ENCODE measurements at regions not wholly inside any gene's neighbourhood (a gene's known extent, or its start where the extent isn't known, plus 50 kb on each side); places are given as distances from the start of the nearest gene placed in this dataset.
"Not testable (repeated sequence)": the region's sequence is repeated elsewhere in the genome, so short reads cannot be mapped to it uniquely, and the experiment has no call there.

DNA sequence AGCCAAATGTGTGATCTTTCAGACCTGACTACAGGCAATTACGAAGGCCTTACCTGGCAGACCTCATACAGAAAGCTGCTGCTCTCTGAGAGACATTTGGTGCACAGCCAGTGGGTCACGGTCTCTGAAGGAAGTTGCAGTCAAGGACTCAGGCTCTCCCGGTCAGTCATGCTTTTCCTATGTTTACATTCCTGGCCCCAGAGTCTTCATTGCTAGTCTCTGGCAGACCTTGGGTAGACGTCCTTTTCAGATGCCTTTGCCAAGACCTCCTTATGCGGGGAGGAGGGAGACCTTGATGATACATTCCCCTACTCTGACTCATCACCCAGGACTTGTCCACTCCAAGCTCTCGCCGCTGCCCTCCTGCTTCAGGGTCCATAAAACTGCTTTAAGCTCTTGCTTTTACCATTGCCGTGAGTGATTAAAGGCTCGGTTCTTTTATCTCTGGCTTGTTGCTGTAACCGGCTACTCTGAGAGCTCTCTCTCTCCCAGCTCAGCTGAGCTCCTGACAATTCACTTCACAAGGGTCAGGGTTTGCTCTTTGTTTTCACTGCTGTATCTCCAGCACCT is 62.0 kb upstream of the SLC35F5 start:
- no peaks in the 10 kb centered on the region for H3K9me3 Mint-ChIP-seq
- no peak overlapping the region for H3K4me3 ChIP-seq
- TF ChIP-seq EZH2phosphoT487 (IDR thresholded peaks at IDR 0.05) = no peak
- TF ChIP-seq EZH2 (IDR thresholded peaks at IDR 0.05) = no peak
- TF ChIP-seq, protein P1, sequence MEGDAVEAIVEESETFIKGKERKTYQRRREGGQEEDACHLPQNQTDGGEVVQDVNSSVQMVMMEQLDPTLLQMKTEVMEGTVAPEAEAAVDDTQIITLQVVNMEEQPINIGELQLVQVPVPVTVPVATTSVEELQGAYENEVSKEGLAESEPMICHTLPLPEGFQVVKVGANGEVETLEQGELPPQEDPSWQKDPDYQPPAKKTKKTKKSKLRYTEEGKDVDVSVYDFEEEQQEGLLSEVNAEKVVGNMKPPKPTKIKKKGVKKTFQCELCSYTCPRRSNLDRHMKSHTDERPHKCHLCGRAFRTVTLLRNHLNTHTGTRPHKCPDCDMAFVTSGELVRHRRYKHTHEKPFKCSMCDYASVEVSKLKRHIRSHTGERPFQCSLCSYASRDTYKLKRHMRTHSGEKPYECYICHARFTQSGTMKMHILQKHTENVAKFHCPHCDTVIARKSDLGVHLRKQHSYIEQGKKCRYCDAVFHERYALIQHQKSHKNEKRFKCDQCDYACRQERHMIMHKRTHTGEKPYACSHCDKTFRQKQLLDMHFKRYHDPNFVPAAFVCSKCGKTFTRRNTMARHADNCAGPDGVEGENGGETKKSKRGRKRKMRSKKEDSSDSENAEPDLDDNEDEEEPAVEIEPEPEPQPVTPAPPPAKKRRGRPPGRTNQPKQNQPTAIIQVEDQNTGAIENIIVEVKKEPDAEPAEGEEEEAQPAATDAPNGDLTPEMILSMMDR (IDR thresholded peaks at IDR 0.05) = no peak
- peak overlapping the region; percentile 5 for H3K4me2 ChIP-seq
- no peak overlapping the region for H3K27ac ChIP-seq
- H3K9me3 ChIP-seq (ENCODE audit: low read depth) = no peaks in the 10 kb centered on the region
- peaks cover 16% of the 10 kb centered on the region for H3K4me1 Mint-ChIP-seq
- H3K27ac Mint-ChIP-seq = peak overlapping the region; percentile 81
- no peaks in the 10 kb centered on the region for H4K20me1 ChIP-seq (ENCODE audit: low read depth)
- H3K27me3 Mint-ChIP-seq (ENCODE audit: insufficient read depth, low read depth) = no peaks in the 10 kb centered on the region
- H3F3A ChIP-seq (ENCODE audit: low read depth) = peaks cover 4% of the 10 kb centered on the region
- H3K9ac ChIP-seq = no peak overlapping the region
- peak overlapping the region; percentile 85 for H2AFZ ChIP-seq (replicated peaks)
- no peaks in the 10 kb centered on the region for H3K27me3 ChIP-seq
- DNase-seq (ENCODE audit: low spot score) = peak; percentile 58
- H3K4me1 ChIP-seq = peaks cover 10% of the 10 kb centered on the region
- no peaks in the 10 kb centered on the region for H3K79me2 ChIP-seq (ENCODE audit: low read depth)
- H3K36me3 ChIP-seq = no peaks in the 10 kb centered on the region
- peak overlapping the region; percentile 69 for H3K4me3 Mint-ChIP-seq
- H3K36me3 Mint-ChIP-seq = no peaks in the 10 kb centered on the region

DNA sequence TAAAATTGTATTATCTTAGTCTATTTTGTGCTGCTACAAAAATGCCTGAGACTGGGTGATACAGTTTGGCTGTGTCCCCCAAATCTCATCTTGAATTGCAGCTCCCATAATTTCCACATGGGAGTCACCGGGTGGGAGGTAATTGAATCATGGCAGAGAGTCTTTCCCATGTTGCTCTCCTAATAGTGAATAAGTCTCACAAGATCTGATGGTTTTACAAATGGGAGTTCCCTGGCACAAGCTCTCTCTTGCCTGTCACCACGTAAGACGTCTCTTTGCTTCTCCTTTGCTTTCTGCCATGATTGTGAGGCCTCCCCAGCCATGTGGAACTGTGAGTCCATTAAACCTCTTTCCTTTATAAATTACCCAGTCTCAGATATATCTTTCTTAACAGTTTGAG is 57.0 kb upstream of the SLC35F5 start:
- H3K27ac ChIP-seq; H3K9me3 ChIP-seq (ENCODE audit: low read depth); H3K4me3 ChIP-seq; H4K20me1 ChIP-seq (ENCODE audit: low read depth); H3K36me3 Mint-ChIP-seq; H3K79me2 ChIP-seq (ENCODE audit: low read depth); H2AFZ ChIP-seq (replicated peaks); H3K4me2 ChIP-seq; H3K27me3 ChIP-seq; H3K27me3 Mint-ChIP-seq (ENCODE audit: insufficient read depth, low read depth); H3K4me3 Mint-ChIP-seq; H3F3A ChIP-seq (ENCODE audit: low read depth); DNase-seq (ENCODE audit: low spot score); H3K36me3 ChIP-seq; H3K9ac ChIP-seq; H3K4me1 ChIP-seq; H3K9me3 Mint-ChIP-seq: not testable (repeated sequence)
- Mint-ChIP-seq H3K27ac (peak overlapping the region; percentile 21), H3K4me1 (peaks cover 13% of the 10 kb centered on the region)

DNA sequence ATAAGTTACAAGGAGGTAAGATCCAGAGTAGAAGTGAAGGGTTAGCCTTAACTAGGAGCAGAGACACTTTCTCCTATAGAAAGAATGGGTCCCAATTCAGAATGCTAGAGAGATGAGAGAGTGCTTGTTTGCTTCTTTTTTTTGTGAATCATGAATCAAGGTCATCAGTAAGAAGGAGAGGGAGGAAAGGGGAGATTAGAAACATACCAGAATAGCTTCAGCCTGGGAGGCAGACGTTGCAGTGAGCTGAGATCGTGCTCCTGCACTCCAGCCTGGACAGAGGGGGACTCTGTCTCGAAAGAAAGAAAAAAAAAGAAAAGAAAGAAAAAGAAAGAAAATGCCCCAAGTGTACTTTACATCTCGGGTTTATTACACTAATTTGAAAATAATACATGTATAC is 55.8 kb upstream of the SLC35F5 start:
- H3K9me3 Mint-ChIP-seq = peaks cover 4% of the 10 kb centered on the region
- no peaks in the 10 kb centered on the region for H3K79me2 ChIP-seq (ENCODE audit: low read depth)
- no peak overlapping the region for H3K4me3 Mint-ChIP-seq
- TF ChIP-seq, protein P1 (IDR thresholded peaks at IDR 0.05) = no peak
- no peak for TF ChIP-seq EZH2 (IDR thresholded peaks at IDR 0.05)
- TF ChIP-seq EZH2phosphoT487 (IDR thresholded peaks at IDR 0.05) = no peak
- no peaks in the 10 kb centered on the region for H4K20me1 ChIP-seq (ENCODE audit: low read depth)
- H3K27ac ChIP-seq = no peak overlapping the region
- no peak overlapping the region for H2AFZ ChIP-seq (replicated peaks)
- H3K36me3 Mint-ChIP-seq = no peaks in the 10 kb centered on the region
- DNase-seq (ENCODE audit: low spot score) = no peak
- H3K9ac ChIP-seq = no peak overlapping the region
- no peaks in the 10 kb centered on the region for H3K36me3 ChIP-seq
- no peak overlapping the region for H3K27ac Mint-ChIP-seq
- H3K27me3 ChIP-seq = no peaks in the 10 kb centered on the region
- H3K9me3 ChIP-seq (ENCODE audit: low read depth) = no peaks in the 10 kb centered on the region
- no peaks in the 10 kb centered on the region for H3F3A ChIP-seq (ENCODE audit: low read depth)
- no peaks in the 10 kb centered on the region for H3K27me3 Mint-ChIP-seq (ENCODE audit: insufficient read depth, low read depth)
- H3K4me2 ChIP-seq = no peak overlapping the region
- peaks cover 8% of the 10 kb centered on the region for H3K4me1 Mint-ChIP-seq
- H3K4me3 ChIP-seq = no peak overlapping the region
- H3K4me1 ChIP-seq = no peaks in the 10 kb centered on the region

DNA sequence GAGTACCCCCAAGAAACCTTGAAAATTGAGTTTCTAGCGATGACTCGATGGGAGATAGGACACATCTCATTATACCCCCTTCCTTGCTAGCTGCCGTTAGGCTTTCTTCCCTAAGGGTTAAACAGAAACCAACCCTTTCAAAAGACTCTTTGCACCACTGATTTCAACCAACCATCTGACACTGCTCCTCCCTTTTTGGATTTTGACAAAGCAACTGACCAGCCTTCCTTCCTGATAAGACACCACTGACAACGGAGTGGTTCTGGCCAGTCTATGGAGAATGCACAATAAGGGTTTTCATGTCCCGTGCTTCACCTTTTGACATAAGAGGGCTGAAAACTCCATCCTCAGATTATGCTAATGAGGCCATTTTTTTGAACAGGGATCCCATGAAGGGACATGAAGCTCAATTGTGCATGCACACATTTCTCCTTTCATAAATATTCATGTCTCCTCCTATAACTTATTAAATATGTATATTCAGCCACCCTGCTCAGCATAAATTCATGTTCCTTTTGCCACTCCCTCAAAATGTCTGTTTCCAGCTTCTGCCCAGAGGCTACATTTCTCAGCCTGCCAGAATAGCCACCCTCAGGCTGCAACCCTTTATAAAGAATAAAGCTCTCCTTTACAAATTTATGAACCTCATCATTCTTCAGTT is 52.8 kb upstream of the SLC35F5 start:
- peaks cover 8% of the 10 kb centered on the region for H3K4me1 Mint-ChIP-seq
- Histone ChIP-seq H3K4me1 (no peaks in the 10 kb centered on the region), H2AFZ (replicated peaks) (no peak overlapping the region), H3K9ac (no peak overlapping the region), H3F3A (ENCODE audit: low read depth) (no peaks in the 10 kb centered on the region), H3K4me2 (no peak overlapping the region), H3K27me3 (no peaks in the 10 kb centered on the region), H4K20me1 (ENCODE audit: low read depth) (no peaks in the 10 kb centered on the region), H3K4me3 (no peak overlapping the region), H3K79me2 (ENCODE audit: low read depth) (no peaks in the 10 kb centered on the region), H3K27ac (no peak overlapping the region), H3K36me3 (no peaks in the 10 kb centered on the region), H3K9me3 (ENCODE audit: low read depth) (no peaks in the 10 kb centered on the region)
- H3K27me3 Mint-ChIP-seq (ENCODE audit: insufficient read depth, low read depth) = no peaks in the 10 kb centered on the region
- peaks cover 4% of the 10 kb centered on the region for H3K9me3 Mint-ChIP-seq
- no peak overlapping the region for H3K4me3 Mint-ChIP-seq
- no peak for DNase-seq (ENCODE audit: low spot score)
- no peak overlapping the region for H3K27ac Mint-ChIP-seq
- H3K36me3 Mint-ChIP-seq = no peaks in the 10 kb centered on the region
- TF ChIP-seq EZH2phosphoT487 (IDR thresholded peaks at IDR 0.05) (no peak), EZH2 (IDR thresholded peaks at IDR 0.05) (no peak)
- TF ChIP-seq, protein P1 (IDR thresholded peaks at IDR 0.05) = no peak
